ENCODE measurements at regions not wholly inside any gene's neighbourhood (a gene's known extent, or its start where the extent isn't known, plus 50 kb on each side); places are given as distances from the start of the nearest gene placed in this dataset.
"Not testable (repeated sequence)": the region's sequence is repeated elsewhere in the genome, so short reads cannot be mapped to it uniquely, and the experiment has no call there.

GRCh38 chr6:140168365-140168764 lies 793.9 kb upstream of the CITED2 start:
- Histone ChIP-seq H3K36me3 (no peaks in the 10 kb centered on the region), H3K27me3 (no peaks in the 10 kb centered on the region), H3K4me1 (no peaks in the 10 kb centered on the region), H3K4me3 (no peak overlapping the region), H3K9me3 (no peaks in the 10 kb centered on the region), H3K27ac (no peak overlapping the region)
- TF ChIP-seq CTCF (IDR thresholded peaks at IDR 0.05): no peak
- no peak for DNase-seq (ENCODE audit: low spot score)

GRCh38 chr6:140160909-140161308 lies 786.5 kb upstream of the CITED2 start:
- no peak for DNase-seq (ENCODE audit: low spot score)
- H3K4me1 ChIP-seq: no peaks in the 10 kb centered on the region
- no peak for TF ChIP-seq CTCF (IDR thresholded peaks at IDR 0.05)
- H3K4me3 ChIP-seq: no peak overlapping the region
- H3K27ac ChIP-seq: no peak overlapping the region
- no peaks in the 10 kb centered on the region for H3K27me3 ChIP-seq
- H3K36me3 ChIP-seq: no peaks in the 10 kb centered on the region
- H3K9me3 ChIP-seq: no peaks in the 10 kb centered on the region

- H3K4me3 ChIP-seq: no peak overlapping the region
- no peaks in the 10 kb centered on the region for H3K36me3 ChIP-seq
- H3K27ac ChIP-seq: no peak overlapping the region
- DNase-seq (ENCODE audit: low spot score): no peak
- H3K9me3 ChIP-seq: no peaks in the 10 kb centered on the region
- no peaks in the 10 kb centered on the region for H3K27me3 ChIP-seq
- H3K4me1 ChIP-seq: no peaks in the 10 kb centered on the region
- no peak for TF ChIP-seq CTCF (IDR thresholded peaks at IDR 0.05)
Measured at GRCh38 chr6:140160494-140160893, 786.0 kb upstream of the CITED2 start.

GRCh38 chr6:140156131-140156530 lies 781.7 kb upstream of the CITED2 start:
- no peaks in the 10 kb centered on the region for H3K27me3 ChIP-seq
- no peak overlapping the region for H3K27ac ChIP-seq
- H3K4me1 ChIP-seq: no peaks in the 10 kb centered on the region
- H3K9me3 ChIP-seq: peaks cover 0 to 4% of the 10 kb centered on the region in 2 donors
- H3K36me3 ChIP-seq: no peaks in the 10 kb centered on the region
- no peak for DNase-seq (ENCODE audit: low spot score)
- TF ChIP-seq CTCF (IDR thresholded peaks at IDR 0.05): no peak
- no peak overlapping the region for H3K4me3 ChIP-seq

GRCh38 chr6:140155451-140156126 lies 781.1 kb upstream of the CITED2 start:
- peaks cover 0 to 4% of the 10 kb centered on the region in 2 donors for H3K9me3 ChIP-seq
- H3K27ac ChIP-seq: no peak overlapping the region
- H3K4me3 ChIP-seq: no peak overlapping the region
- no peaks in the 10 kb centered on the region for H3K4me1 ChIP-seq
- H3K27me3 ChIP-seq: no peaks in the 10 kb centered on the region
- DNase-seq (ENCODE audit: low spot score): no peak
- TF ChIP-seq CTCF (IDR thresholded peaks at IDR 0.05): no peak
- no peaks in the 10 kb centered on the region for H3K36me3 ChIP-seq

GRCh38 chr6:140153703-140154102 lies 779.3 kb upstream of the CITED2 start:
- H3K4me3 ChIP-seq: no peak overlapping the region
- TF ChIP-seq CTCF (IDR thresholded peaks at IDR 0.05): no peak
- peaks cover 0 to 4% of the 10 kb centered on the region in 2 donors for H3K9me3 ChIP-seq
- H3K4me1 ChIP-seq: no peaks in the 10 kb centered on the region
- H3K27ac ChIP-seq: no peak overlapping the region
- no peaks in the 10 kb centered on the region for H3K36me3 ChIP-seq
- no peaks in the 10 kb centered on the region for H3K27me3 ChIP-seq
- DNase-seq (ENCODE audit: low spot score): no peak

- H3K9me3 ChIP-seq; H3K27me3 ChIP-seq; H3K27ac ChIP-seq; DNase-seq (ENCODE audit: low spot score); H3K36me3 ChIP-seq; H3K4me3 ChIP-seq; H3K4me1 ChIP-seq: not testable (repeated sequence)
Measured at GRCh38 chr6:140147825-140148814, 773.7 kb upstream of the CITED2 start.

Measured in right atrium auricular region (tissue), 2 donors.